ENCODE measurements at regions not wholly inside any gene's neighbourhood (a gene's known extent, or its start where the extent isn't known, plus 50 kb on each side); places are given as distances from the start of the nearest gene placed in this dataset.

GRCh38 chr12:39499296-39499695, 56.4 kb upstream of the KIF21A start:
- TF ChIP-seq CTCF (IDR thresholded peaks at IDR 0.05; ENCODE audit: insufficient read depth, low read depth, low read length, missing control alignments), result no peak
- no peak overlapping the region for H3K4me3 ChIP-seq (ENCODE audit: low read length)
- peak; percentile 88 for DNase-seq (ENCODE audit: low read depth)

Measured in epithelial cell of esophagus (primary cell).